ENCODE measurements at regions not wholly inside any gene's neighbourhood (a gene's known extent, or its start where the extent isn't known, plus 50 kb on each side); places are given as distances from the start of the nearest gene placed in this dataset.

DNA sequence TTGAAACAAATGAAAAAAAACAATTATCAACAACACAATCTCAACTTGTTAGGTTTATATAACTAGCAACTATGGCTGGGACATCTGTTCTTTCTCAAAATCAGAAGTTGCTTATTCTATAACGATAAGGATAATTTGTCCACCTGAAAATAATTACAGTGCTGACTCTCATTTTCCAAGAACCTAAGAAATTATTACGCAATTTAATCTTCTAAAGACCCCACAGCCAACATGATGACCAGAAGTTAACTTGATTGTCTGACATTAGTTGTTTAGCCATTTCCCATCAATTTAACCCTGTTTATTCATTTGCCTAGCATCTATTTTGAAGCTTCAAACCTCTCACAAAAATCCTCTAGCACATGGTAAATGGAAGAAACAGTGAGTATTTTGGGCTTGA, 293.8 kb downstream of the ELAVL2 start:
- 3 to 5% methylated on average over 2 of the region's 2 CpGs for WGBS, 2 experiments (ENCODE audit: low coverage in 1 of 2, low lambda C conversion rate in 2 of 2, missing lambda C conversion rate in 2 of 2)
- in situ Hi-C loops (cut with MboI), result no loop called here
- no peak overlapping the region for H3K4me2 ChIP-seq (ENCODE audit: unreplicated experiment)

DNA sequence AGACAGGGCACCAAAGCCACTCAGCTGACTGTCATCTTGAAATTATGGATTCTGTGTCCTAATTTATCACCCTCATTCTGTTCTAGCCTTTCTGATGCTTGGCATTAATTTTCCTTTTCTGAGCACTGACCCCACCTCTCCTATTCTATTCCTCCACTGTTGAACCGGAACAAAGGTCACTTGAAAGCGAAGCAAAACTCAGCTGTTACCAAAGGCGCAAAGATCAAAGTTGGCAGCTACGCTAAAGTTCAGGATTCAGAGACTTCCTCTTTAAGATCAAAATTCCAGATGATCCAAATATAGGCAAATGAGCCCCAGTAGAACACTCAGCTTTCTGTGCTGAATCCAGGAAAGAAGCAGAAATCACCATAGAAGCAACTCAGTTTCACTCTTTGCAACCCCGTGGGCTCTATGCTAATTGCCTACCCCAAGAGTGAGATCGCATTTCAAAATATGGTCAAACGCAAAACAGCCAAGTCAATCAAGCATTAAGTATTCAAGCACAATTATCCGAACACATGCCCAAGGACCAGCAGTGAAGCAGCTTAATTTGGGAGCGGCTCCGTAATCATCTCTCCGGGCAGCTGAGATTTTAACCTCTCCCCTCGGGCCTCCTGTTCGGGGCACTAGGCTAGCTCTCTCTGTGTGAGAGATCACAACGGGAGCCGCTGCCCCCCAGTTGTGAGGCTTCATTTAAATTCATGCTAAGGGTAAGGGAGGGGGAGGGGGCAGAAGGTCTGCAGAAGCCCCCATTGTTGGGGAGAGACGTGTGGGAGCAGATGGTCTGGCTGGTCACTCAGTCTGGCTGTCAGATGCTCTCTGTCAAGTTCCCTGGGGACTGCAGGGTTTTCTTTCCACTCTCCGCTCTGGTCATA, 288.6 kb downstream of the ELAVL2 start:
- TF ChIP-seq EZH2phosphoT487 (IDR thresholded peaks at IDR 0.05; ENCODE audit: insufficient read depth, low read depth) (no peak), EZH2 (IDR thresholded peaks at IDR 0.05; ENCODE audit: insufficient read depth, poor library complexity, severe bottlenecking) (no peak)
- H3K4me2 ChIP-seq (ENCODE audit: unreplicated experiment), result no peak overlapping the region
- WGBS, 2 experiments (ENCODE audit: low coverage in 1 of 2, low lambda C conversion rate in 2 of 2, missing lambda C conversion rate in 2 of 2), result 38 to 43% methylated on average over 17 of the region's 17 CpGs
- H3K9me3 ChIP-seq (ENCODE audit: low read depth), result no peaks in the 10 kb centered on the region
- no peak overlapping the region for H3K27ac ChIP-seq
- no peaks in the 10 kb centered on the region for H3K4me1 ChIP-seq (ENCODE audit: insufficient read depth)
- no peaks in the 10 kb centered on the region for H4K20me1 ChIP-seq (ENCODE audit: insufficient read depth)
- in situ Hi-C loops (cut with MboI), result no loop called here
- H3K79me2 ChIP-seq (ENCODE audit: insufficient read depth), result no peaks in the 10 kb centered on the region
- H3K4me3 ChIP-seq, result no peak overlapping the region
- H2AFZ ChIP-seq, result no peak overlapping the region
- H3F3A ChIP-seq (ENCODE audit: insufficient read depth), result no peaks in the 10 kb centered on the region
- DNase-seq, result no peak
- no peaks in the 10 kb centered on the region for H3K9me2 ChIP-seq (ENCODE audit: insufficient read depth)
- no peaks in the 10 kb centered on the region for H3K36me3 ChIP-seq (ENCODE audit: low read depth)
- no peak overlapping the region for H3K9ac ChIP-seq
- H3K27me3 ChIP-seq (replicated peaks; ENCODE audit: insufficient read depth), result no peaks in the 10 kb centered on the region

More for the DNA sequence above, 293.8 kb downstream of the ELAVL2 start:
- no peaks in the 10 kb centered on the region for H3K79me2 ChIP-seq (ENCODE audit: insufficient read depth)
- no peak overlapping the region for H3K27ac ChIP-seq
- TF ChIP-seq EZH2phosphoT487 (IDR thresholded peaks at IDR 0.05; ENCODE audit: insufficient read depth, low read depth), result no peak
- TF ChIP-seq EZH2 (IDR thresholded peaks at IDR 0.05; ENCODE audit: insufficient read depth, poor library complexity, severe bottlenecking), result no peak
- H3K9me2 ChIP-seq (ENCODE audit: insufficient read depth), result no peaks in the 10 kb centered on the region
- H3F3A ChIP-seq (ENCODE audit: insufficient read depth), result no peaks in the 10 kb centered on the region
- no peaks in the 10 kb centered on the region for H3K36me3 ChIP-seq (ENCODE audit: low read depth)
- H2AFZ ChIP-seq, result no peak overlapping the region
- no peak overlapping the region for H3K9ac ChIP-seq
- H4K20me1 ChIP-seq (ENCODE audit: insufficient read depth), result no peaks in the 10 kb centered on the region
- H3K4me1 ChIP-seq (ENCODE audit: insufficient read depth), result no peaks in the 10 kb centered on the region
- DNase-seq, result no peak
- no peaks in the 10 kb centered on the region for H3K27me3 ChIP-seq (replicated peaks; ENCODE audit: insufficient read depth)
- no peaks in the 10 kb centered on the region for H3K9me3 ChIP-seq (ENCODE audit: low read depth)
- H3K4me3 ChIP-seq, result no peak overlapping the region

DNA sequence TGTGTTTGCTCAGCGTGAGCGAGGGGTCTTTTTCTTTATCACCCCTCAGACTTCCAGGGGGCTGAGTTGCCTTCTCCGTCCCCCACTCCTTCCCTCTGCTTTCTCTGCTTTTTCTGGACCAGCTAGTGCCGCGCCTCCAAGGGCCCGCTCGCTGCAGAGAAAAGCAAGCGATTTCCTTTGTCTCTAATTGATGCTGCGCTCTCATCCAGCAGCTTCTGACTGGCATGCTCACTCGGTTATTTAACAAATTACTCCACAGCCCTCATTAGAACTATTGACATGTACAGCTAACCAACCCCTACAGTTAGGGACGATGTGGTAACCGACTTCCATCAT, 288.0 kb downstream of the ELAVL2 start:
- H4K20me1 ChIP-seq (ENCODE audit: insufficient read depth), result no peaks in the 10 kb centered on the region
- no peaks in the 10 kb centered on the region for H3K27me3 ChIP-seq (replicated peaks; ENCODE audit: insufficient read depth)
- H3K9me3 ChIP-seq (ENCODE audit: low read depth), result no peaks in the 10 kb centered on the region
- no peak overlapping the region for H3K9ac ChIP-seq
- H3K4me2 ChIP-seq (ENCODE audit: unreplicated experiment), result no peak overlapping the region
- DNase-seq, result no peak
- H3K4me1 ChIP-seq (ENCODE audit: insufficient read depth), result no peaks in the 10 kb centered on the region
- no peak overlapping the region for H2AFZ ChIP-seq
- H3F3A ChIP-seq (ENCODE audit: insufficient read depth), result no peaks in the 10 kb centered on the region
- H3K27ac ChIP-seq, result no peak overlapping the region
- H3K4me3 ChIP-seq, result no peak overlapping the region
- H3K79me2 ChIP-seq (ENCODE audit: insufficient read depth), result no peaks in the 10 kb centered on the region
- WGBS, 2 experiments (ENCODE audit: low coverage in 1 of 2, low lambda C conversion rate in 2 of 2, missing lambda C conversion rate in 2 of 2), result 33 to 36% methylated on average over 12 of the region's 12 CpGs
- TF ChIP-seq EZH2phosphoT487 (IDR thresholded peaks at IDR 0.05; ENCODE audit: insufficient read depth, low read depth) (no peak), EZH2 (IDR thresholded peaks at IDR 0.05; ENCODE audit: insufficient read depth, poor library complexity, severe bottlenecking) (no peak)
- in situ Hi-C loops (cut with MboI), result no loop called here
- no peaks in the 10 kb centered on the region for H3K36me3 ChIP-seq (ENCODE audit: low read depth)
- H3K9me2 ChIP-seq (ENCODE audit: insufficient read depth), result no peaks in the 10 kb centered on the region

DNA sequence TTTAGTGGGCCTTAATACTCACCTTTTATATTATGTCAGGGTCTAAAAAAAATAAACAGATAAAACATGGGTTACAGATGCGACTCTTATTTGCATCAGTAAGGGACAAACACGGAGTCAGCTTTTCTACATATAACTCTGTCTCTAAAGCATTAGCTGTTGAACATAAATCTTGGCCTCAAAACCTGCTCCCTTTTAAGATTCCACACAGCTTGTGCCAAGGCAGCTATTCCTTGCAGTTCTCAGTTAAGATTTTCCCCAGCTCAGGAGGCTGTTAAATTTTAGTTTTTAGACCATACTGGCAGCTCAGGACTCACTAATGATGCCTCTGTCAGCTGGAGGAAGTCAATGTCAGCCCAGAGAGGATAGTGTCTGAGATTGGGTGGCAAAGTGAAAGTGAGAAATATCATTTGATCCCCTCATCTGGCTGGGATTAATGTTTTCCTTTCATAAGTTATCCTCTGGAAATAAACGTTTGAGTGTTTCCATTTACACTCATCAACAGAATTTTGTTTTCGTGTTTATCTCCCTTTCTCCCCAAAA, 287.5 kb downstream of the ELAVL2 start:
- TF ChIP-seq EZH2 (IDR thresholded peaks at IDR 0.05; ENCODE audit: insufficient read depth, poor library complexity, severe bottlenecking), result no peak
- TF ChIP-seq EZH2phosphoT487 (IDR thresholded peaks at IDR 0.05; ENCODE audit: insufficient read depth, low read depth), result no peak
- Histone ChIP-seq H3K27me3 (replicated peaks; ENCODE audit: insufficient read depth) (no peaks in the 10 kb centered on the region), H3K4me3 (no peak overlapping the region), H3K4me1 (ENCODE audit: insufficient read depth) (no peaks in the 10 kb centered on the region), H3K27ac (no peak overlapping the region), H3F3A (ENCODE audit: insufficient read depth) (no peaks in the 10 kb centered on the region), H3K79me2 (ENCODE audit: insufficient read depth) (no peaks in the 10 kb centered on the region), H4K20me1 (ENCODE audit: insufficient read depth) (no peaks in the 10 kb centered on the region), H3K9me2 (ENCODE audit: insufficient read depth) (no peaks in the 10 kb centered on the region), H3K4me2 (ENCODE audit: unreplicated experiment) (no peak overlapping the region), H2AFZ (no peak overlapping the region), H3K36me3 (ENCODE audit: low read depth) (no peaks in the 10 kb centered on the region), H3K9ac (no peak overlapping the region), H3K9me3 (ENCODE audit: low read depth) (no peaks in the 10 kb centered on the region)
- DNase-seq, result no peak
- 4 to 7% methylated on average over 4 of the region's 4 CpGs for WGBS, 2 experiments (ENCODE audit: low coverage in 1 of 2, low lambda C conversion rate in 2 of 2, missing lambda C conversion rate in 2 of 2)
- in situ Hi-C loops (cut with MboI), result no loop called here
